ENCODE measurements at regions not wholly inside any gene's neighbourhood (a gene's known extent, or its start where the extent isn't known, plus 50 kb on each side); places are given as distances from the start of the nearest gene placed in this dataset.
"Not testable (repeated sequence)": the region's sequence is repeated elsewhere in the genome, so short reads cannot be mapped to it uniquely, and the experiment has no call there.

- no peak overlapping the region for H2AFZ ChIP-seq (replicated peaks)
- Mint-ChIP-seq H3K4me1 (no peaks in the 10 kb centered on the region), H3K36me3 (no peaks in the 10 kb centered on the region), H3K27me3 (ENCODE audit: insufficient read depth, low read depth) (no peaks in the 10 kb centered on the region), H3K27ac (no peak overlapping the region), H3K9me3 (peaks cover 4% of the 10 kb centered on the region), H3K4me3 (no peak overlapping the region)
- TF ChIP-seq CTCF (IDR thresholded peaks at IDR 0.05) (no peak), EZH2phosphoT487 (IDR thresholded peaks at IDR 0.05) (no peak), EZH2 (IDR thresholded peaks at IDR 0.05) (no peak)
- no peak for DNase-seq (ENCODE audit: low spot score)
- H3K9me3 ChIP-seq (ENCODE audit: low read depth): no peaks in the 10 kb centered on the region
- no peaks in the 10 kb centered on the region for H3K4me1 ChIP-seq
- no peaks in the 10 kb centered on the region for H4K20me1 ChIP-seq (ENCODE audit: low read depth)
- no peak overlapping the region for H3K4me2 ChIP-seq
- H3K36me3 ChIP-seq: no peaks in the 10 kb centered on the region
- no peak overlapping the region for H3K9ac ChIP-seq
- H3F3A ChIP-seq (ENCODE audit: low read depth): no peaks in the 10 kb centered on the region
- H3K27ac ChIP-seq: no peak overlapping the region
- no peaks in the 10 kb centered on the region for H3K79me2 ChIP-seq (ENCODE audit: low read depth)
- no peaks in the 10 kb centered on the region for H3K27me3 ChIP-seq
- H3K4me3 ChIP-seq: no peak overlapping the region
Observed at GRCh38 chr5:44150075-44150723, 239.0 kb downstream of the FGF10 start.

- not testable (repeated sequence) for H3K79me2 ChIP-seq (ENCODE audit: low read depth); H3K36me3 Mint-ChIP-seq; H3K27ac Mint-ChIP-seq; H3K4me1 Mint-ChIP-seq; H3K9ac ChIP-seq; H3K27me3 ChIP-seq; H3K9me3 ChIP-seq (ENCODE audit: low read depth); H3K27me3 Mint-ChIP-seq (ENCODE audit: insufficient read depth, low read depth); H3K9me3 Mint-ChIP-seq; H4K20me1 ChIP-seq (ENCODE audit: low read depth); H3K4me3 ChIP-seq; H3K4me3 Mint-ChIP-seq; DNase-seq (ENCODE audit: low spot score); H2AFZ ChIP-seq (replicated peaks); H3K4me2 ChIP-seq; H3K36me3 ChIP-seq; H3K4me1 ChIP-seq; H3F3A ChIP-seq (ENCODE audit: low read depth); H3K27ac ChIP-seq
Observed at GRCh38 chr5:44117947-44118346, 271.3 kb downstream of the FGF10 start.

- not testable (repeated sequence) for H3K9me3 ChIP-seq (ENCODE audit: low read depth); H3K9ac ChIP-seq; H3K27me3 ChIP-seq; DNase-seq (ENCODE audit: low spot score); H3K27me3 Mint-ChIP-seq (ENCODE audit: insufficient read depth, low read depth); H3K79me2 ChIP-seq (ENCODE audit: low read depth); H4K20me1 ChIP-seq (ENCODE audit: low read depth); H3K27ac ChIP-seq; H3K4me3 ChIP-seq; H3K36me3 Mint-ChIP-seq; H3K4me2 ChIP-seq; H3K4me1 ChIP-seq; H3K27ac Mint-ChIP-seq; H3K4me3 Mint-ChIP-seq; H3F3A ChIP-seq (ENCODE audit: low read depth); H3K4me1 Mint-ChIP-seq; H3K36me3 ChIP-seq
- peak overlapping the region; percentile 17 for H2AFZ ChIP-seq (replicated peaks)
- H3K9me3 Mint-ChIP-seq: peaks cover 33% of the 10 kb centered on the region
Observed at GRCh38 chr5:44108232-44108631, 281.0 kb downstream of the FGF10 start.

GRCh38 chr5:44099643-44100042, 289.6 kb downstream of the FGF10 start:
- Mint-ChIP-seq H3K4me1 (no peaks in the 10 kb centered on the region), H3K27me3 (ENCODE audit: insufficient read depth, low read depth) (no peaks in the 10 kb centered on the region), H3K9me3 (peaks cover 2% of the 10 kb centered on the region), H3K36me3 (no peaks in the 10 kb centered on the region), H3K27ac (no peak overlapping the region), H3K4me3 (no peak overlapping the region)
- DNase-seq (ENCODE audit: low spot score): no peak
- H3K27ac ChIP-seq: no peak overlapping the region
- H3F3A ChIP-seq (ENCODE audit: low read depth): no peaks in the 10 kb centered on the region
- no peak overlapping the region for H3K4me2 ChIP-seq
- no peaks in the 10 kb centered on the region for H3K79me2 ChIP-seq (ENCODE audit: low read depth)
- H3K4me3 ChIP-seq: no peak overlapping the region
- H2AFZ ChIP-seq (replicated peaks): peak overlapping the region; percentile 53
- H3K27me3 ChIP-seq: no peaks in the 10 kb centered on the region
- H3K4me1 ChIP-seq: no peaks in the 10 kb centered on the region
- no peaks in the 10 kb centered on the region for H3K9me3 ChIP-seq (ENCODE audit: low read depth)
- no peaks in the 10 kb centered on the region for H3K36me3 ChIP-seq
- TF ChIP-seq EZH2phosphoT487 (IDR thresholded peaks at IDR 0.05) (no peak), CTCF (IDR thresholded peaks at IDR 0.05) (no peak), EZH2 (IDR thresholded peaks at IDR 0.05) (no peak)
- H4K20me1 ChIP-seq (ENCODE audit: low read depth): no peaks in the 10 kb centered on the region
- H3K9ac ChIP-seq: no peak overlapping the region

All from neural progenitor cell (in vitro differentiated cells).